ENCODE measurements at regions not wholly inside any gene's neighbourhood (a gene's known extent, or its start where the extent isn't known, plus 50 kb on each side); places are given as distances from the start of the nearest gene placed in this dataset.

- intact Hi-C loops (cut with DNase I) = no loop called here
- DNase-seq (no peak), ATAC-seq (no peak)
Observed at GRCh38 chr7:127448566-127448965, 56.1 kb upstream of the ZNF800 start.

- intact Hi-C loops (cut with DNase I) = no loop called here
- DNase-seq = no peak
- ATAC-seq = peak in 1 of 2 donors; percentile 47
Observed at GRCh38 chr7:127447326-127447945, 54.9 kb upstream of the ZNF800 start.

GRCh38 chr7:127446842-127447241 lies 54.3 kb upstream of the ZNF800 start:
- DNase-seq (no peak), ATAC-seq (no peak)
- intact Hi-C loops (cut with DNase I) = no loop called here
